GM12891 (cell line): ENCODE measurements at regions not wholly inside any gene's neighbourhood (a gene's known extent, or its start where the extent isn't known, plus 50 kb on each side); places are given as distances from the start of the nearest gene placed in this dataset.

ENCODE experiments used
- POLR2A ChIP-seq: IDR thresholded peaks from 2 replicates; pipeline ENCODE4 v1.6.1; 2011; ENCODE audit warnings: low read depth, low read length, control low read depth
- POLR2AphosphoS5 ChIP-seq: IDR thresholded peaks from 2 replicates; pipeline ENCODE4 v1.6.1; 2011; ENCODE audit warnings: low read depth, low read length, control low read depth
- TAF1 ChIP-seq: IDR thresholded peaks from 2 replicates; pipeline ENCODE4 v1.6.1; 2011; ENCODE audit warnings: low read depth, low read length, control low read depth

- TF ChIP-seq TAF1: no peak
- no peak for TF ChIP-seq POLR2AphosphoS5
- no peak for TF ChIP-seq POLR2A
These were observed 406.3 kb downstream of the SPRY1 start for GRCh38 chr4:123802933-123803332.
